Activated T-cell treated with anti-CD3 and anti-CD28 coated beads, Interleukin-2, amount 50 U/mL, for 72 hours (primary cell): ENCODE measurements at regions not wholly inside any gene's neighbourhood (a gene's known extent, or its start where the extent isn't known, plus 50 kb on each side); places are given as distances from the start of the nearest gene placed in this dataset.

ENCODE experiments used
- ATAC-seq, 2 donors: fragments of 150-1000 bp; cut with Tn5 transposase; replicated peaks in 1 of 2; 2 replicates each; pipeline ENCODE4 v1.10.0; 2021; ENCODE audit warnings: moderate library complexity in 2 of 2, mild to moderate bottlenecking in 1 of 2
- DNase-seq, 2 donors: peaks; one replicate each; pipeline ENCODE4 v3.0.0; 2021 to 2022; ENCODE audit warnings: mixed read lengths in 1 of 2
- H3K27ac Mint-ChIP-seq: one replicate; pipeline ENCODE4 v1.8.0; 2022; ENCODE audit warnings: mild to moderate bottlenecking, moderate library complexity, mixed read lengths
- H3K27me3 Mint-ChIP-seq: one replicate; pipeline ENCODE4 v1.8.0; 2022; ENCODE audit warnings: low read depth, mixed read lengths
- H3K36me3 Mint-ChIP-seq, 2 donors: one replicate each; pipeline ENCODE4 v1.8.0; 2022; ENCODE audit warnings: mixed read lengths in 2 of 2, mild to moderate bottlenecking in 1 of 2; ENCODE audit not compliant: insufficient read depth in 2 of 2
- H3K4me1 Mint-ChIP-seq: one replicate; pipeline ENCODE4 v1.8.0; 2022; ENCODE audit warnings: low read depth, mixed read lengths
- H3K4me3 Mint-ChIP-seq, 2 donors: one replicate each; pipeline ENCODE4 v1.8.0; 2022; ENCODE audit warnings: mild to moderate bottlenecking in 2 of 2, mixed read lengths in 2 of 2, moderate library complexity in 2 of 2
- H3K9me3 Mint-ChIP-seq, 2 donors: one replicate each; pipeline ENCODE4 v1.8.0; 2022; ENCODE audit warnings: mixed read lengths in 2 of 2

DNA sequence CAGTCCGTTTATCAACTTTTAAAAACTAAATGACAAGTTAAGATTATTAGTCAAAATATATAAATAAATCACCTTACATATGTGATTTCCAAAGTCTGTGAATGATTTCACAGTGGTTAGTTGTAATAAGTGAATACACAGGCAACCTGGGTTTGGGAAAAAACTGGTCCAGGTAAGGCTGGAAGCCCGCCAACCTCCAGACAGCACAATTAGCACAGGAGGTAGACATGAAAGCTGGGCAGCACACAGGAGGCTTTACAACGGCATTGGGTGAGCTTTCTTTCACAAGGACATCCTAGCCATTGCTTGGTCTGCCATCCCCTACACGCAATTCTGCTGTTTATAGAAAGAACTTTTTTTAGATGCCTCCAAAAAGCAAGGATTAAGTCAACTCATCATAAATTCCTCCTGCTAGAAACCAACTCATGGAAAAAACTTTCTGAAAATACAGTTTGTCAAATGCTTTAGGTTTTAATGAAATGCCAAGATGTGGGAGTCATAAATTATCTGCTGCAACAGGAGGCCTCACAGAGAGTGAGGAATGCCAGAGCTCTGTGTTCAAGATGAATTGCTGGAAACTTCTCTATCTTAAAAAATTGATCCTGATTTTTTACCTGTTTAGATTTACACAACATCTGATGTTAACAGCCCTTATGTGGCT lies 346.8 kb upstream of the NFE2L3 start:
- no peak for ATAC-seq
- H3K9me3 Mint-ChIP-seq, result no peaks in the 10 kb centered on the region
- no peaks in the 10 kb centered on the region for H3K36me3 Mint-ChIP-seq
- H3K27me3 Mint-ChIP-seq, result peaks cover 6% of the 10 kb centered on the region
- no peak overlapping the region for H3K27ac Mint-ChIP-seq
- DNase-seq, result no peak
- peaks cover 23% of the 10 kb centered on the region for H3K4me1 Mint-ChIP-seq
- no peak overlapping the region for H3K4me3 Mint-ChIP-seq

GRCh38 chr7:25807086-25807611 lies 344.8 kb upstream of the NFE2L3 start:
- Mint-ChIP-seq H3K4me3 (no peak overlapping the region), H3K9me3 (no peaks in the 10 kb centered on the region), H3K36me3 (no peaks in the 10 kb centered on the region), H3K27me3 (peaks cover 6% of the 10 kb centered on the region), H3K4me1 (peaks cover 18% of the 10 kb centered on the region), H3K27ac (no peak overlapping the region)
- DNase-seq (no peak), ATAC-seq (no peak)

DNA sequence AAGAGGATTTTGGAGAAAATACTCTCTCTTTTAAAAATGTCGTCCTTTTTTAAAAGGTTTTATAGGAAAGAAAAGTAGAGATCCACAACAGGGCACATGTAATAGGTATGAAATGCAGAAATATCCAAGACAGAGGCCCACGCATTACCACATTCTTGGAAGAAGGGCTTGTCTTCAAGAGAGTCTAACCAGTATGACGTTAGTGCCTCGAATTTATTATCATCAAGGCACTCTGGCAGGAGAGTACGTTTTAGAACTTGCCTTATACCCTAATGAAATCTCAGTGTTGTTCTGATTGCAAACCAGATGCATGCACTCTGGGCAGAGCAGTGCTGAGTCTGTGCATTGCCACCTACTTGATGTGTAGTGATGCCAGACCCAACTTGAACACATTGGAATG lies 342.6 kb upstream of the NFE2L3 start:
- no peak for DNase-seq
- Mint-ChIP-seq H3K36me3 (no peaks in the 10 kb centered on the region), H3K4me3 (no peak overlapping the region), H3K27ac (no peak overlapping the region), H3K9me3 (no peaks in the 10 kb centered on the region), H3K4me1 (no peaks in the 10 kb centered on the region), H3K27me3 (peaks cover 6% of the 10 kb centered on the region)
- ATAC-seq, result no peak

DNA sequence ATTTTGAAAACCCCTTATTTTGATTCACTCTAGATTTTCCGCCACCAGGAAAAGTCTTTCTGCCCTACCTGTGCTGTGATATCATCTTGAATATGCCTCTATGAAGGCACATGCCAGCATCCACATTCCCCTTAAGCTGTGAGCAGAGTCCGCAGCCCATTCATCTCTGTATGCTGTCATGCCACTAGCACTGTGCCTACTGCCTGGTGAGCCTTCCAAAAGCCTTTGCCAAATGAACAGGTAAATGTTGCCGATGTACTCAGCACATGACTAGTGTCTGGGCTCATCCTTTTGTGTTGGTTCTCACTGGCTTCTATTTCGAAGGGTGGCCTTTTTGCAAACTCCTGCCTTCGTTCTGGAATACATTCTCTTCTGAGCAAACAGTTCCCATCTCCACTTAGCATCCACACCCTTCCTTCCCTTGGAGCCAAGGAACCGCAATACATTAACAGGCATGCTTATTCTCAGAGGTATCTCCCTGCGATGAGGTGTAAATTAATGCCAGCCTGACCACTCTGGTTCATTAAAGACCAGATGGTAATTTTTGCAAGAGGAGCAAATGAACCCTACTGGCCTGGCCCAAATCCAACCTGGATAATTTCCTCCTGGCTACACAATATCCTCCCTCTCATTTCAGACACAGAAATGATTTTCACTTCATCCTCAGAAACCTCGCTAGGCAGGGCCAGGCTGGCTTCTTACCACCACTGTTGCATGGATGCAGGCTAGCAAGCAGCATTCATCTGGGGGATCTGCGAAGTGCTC lies 339.7 kb upstream of the NFE2L3 start:
- Mint-ChIP-seq H3K4me3 (no peak overlapping the region), H3K4me1 (no peaks in the 10 kb centered on the region), H3K27ac (no peak overlapping the region), H3K36me3 (peaks cover 0 to 2% of the 10 kb centered on the region in 2 donors), H3K27me3 (peaks cover 13% of the 10 kb centered on the region), H3K9me3 (no peaks in the 10 kb centered on the region)
- ATAC-seq, result no peak
- no peak for DNase-seq

- no peak for ATAC-seq
Measured at GRCh38 chr7:25813381-25813780, 338.6 kb upstream of the NFE2L3 start.

GRCh38 chr7:25815711-25816110 lies 336.3 kb upstream of the NFE2L3 start:
- Mint-ChIP-seq H3K27me3 (peaks cover 17% of the 10 kb centered on the region), H3K4me3 (no peak overlapping the region), H3K36me3 (peaks cover 0 to 2% of the 10 kb centered on the region in 2 donors), H3K27ac (no peak overlapping the region), H3K4me1 (no peaks in the 10 kb centered on the region), H3K9me3 (no peaks in the 10 kb centered on the region)
- ATAC-seq (no peak), DNase-seq (no peak)

More at GRCh38 chr7:25813381-25813780, 338.6 kb upstream of the NFE2L3 start:
- no peaks in the 10 kb centered on the region for H3K4me1 Mint-ChIP-seq
- peaks cover 19% of the 10 kb centered on the region for H3K27me3 Mint-ChIP-seq
- DNase-seq, result no peak
- peaks cover 0 to 2% of the 10 kb centered on the region in 2 donors for H3K36me3 Mint-ChIP-seq
- H3K9me3 Mint-ChIP-seq, result no peaks in the 10 kb centered on the region
- no peak overlapping the region for H3K4me3 Mint-ChIP-seq
- H3K27ac Mint-ChIP-seq, result no peak overlapping the region

- no peak for ATAC-seq
- peaks cover 55% of the 10 kb centered on the region for H3K27me3 Mint-ChIP-seq
- no peak for DNase-seq
- H3K27ac Mint-ChIP-seq, result no peak overlapping the region
- no peak overlapping the region for H3K4me3 Mint-ChIP-seq
- no peaks in the 10 kb centered on the region for H3K9me3 Mint-ChIP-seq
- H3K36me3 Mint-ChIP-seq, result peaks cover 0 to 1% of the 10 kb centered on the region in 2 donors
- H3K4me1 Mint-ChIP-seq, result no peaks in the 10 kb centered on the region
Measured at GRCh38 chr7:25820432-25821040, 331.5 kb upstream of the NFE2L3 start.

DNA sequence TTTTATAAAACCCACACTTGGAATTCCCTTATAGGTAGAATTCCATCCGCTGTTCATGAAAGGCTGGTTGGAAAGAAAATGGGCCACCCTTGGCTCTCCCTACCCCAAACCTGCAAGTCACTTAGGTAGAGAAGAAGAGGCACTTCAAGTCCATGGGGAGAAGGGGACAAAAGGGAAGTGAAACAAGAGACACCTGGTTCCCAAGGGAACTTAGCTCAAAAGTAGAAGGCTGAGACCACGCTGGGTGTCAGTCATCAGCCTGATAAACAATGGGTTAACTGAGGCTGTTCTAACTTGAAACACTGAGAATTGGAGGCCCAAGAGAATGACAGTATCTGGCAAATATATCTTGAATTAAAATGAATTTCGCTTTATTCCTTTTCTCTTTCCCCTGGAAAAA lies 330.8 kb upstream of the NFE2L3 start:
- H3K4me3 Mint-ChIP-seq, result no peak overlapping the region
- H3K4me1 Mint-ChIP-seq, result no peaks in the 10 kb centered on the region
- DNase-seq (no peak), ATAC-seq (no peak)
- peaks cover 55% of the 10 kb centered on the region for H3K27me3 Mint-ChIP-seq
- H3K27ac Mint-ChIP-seq, result no peak overlapping the region
- H3K9me3 Mint-ChIP-seq, result no peaks in the 10 kb centered on the region
- no peaks in the 10 kb centered on the region for H3K36me3 Mint-ChIP-seq

GRCh38 chr7:25822823-25823222 lies 329.2 kb upstream of the NFE2L3 start:
- H3K27ac Mint-ChIP-seq, result no peak overlapping the region
- no peak overlapping the region for H3K4me3 Mint-ChIP-seq
- H3K9me3 Mint-ChIP-seq, result no peaks in the 10 kb centered on the region
- H3K36me3 Mint-ChIP-seq, result no peaks in the 10 kb centered on the region
- ATAC-seq (no peak), DNase-seq (no peak)
- H3K27me3 Mint-ChIP-seq, result peaks cover 43% of the 10 kb centered on the region
- H3K4me1 Mint-ChIP-seq, result no peaks in the 10 kb centered on the region

- ATAC-seq (no peak), DNase-seq (no peak)
- Mint-ChIP-seq H3K4me1 (no peaks in the 10 kb centered on the region), H3K9me3 (no peaks in the 10 kb centered on the region), H3K27me3 (peaks cover 38% of the 10 kb centered on the region), H3K36me3 (no peaks in the 10 kb centered on the region), H3K27ac (no peak overlapping the region), H3K4me3 (no peak overlapping the region)
Measured at GRCh38 chr7:25823571-25823970, 328.4 kb upstream of the NFE2L3 start.

- Mint-ChIP-seq H3K27ac (no peak overlapping the region), H3K9me3 (no peaks in the 10 kb centered on the region), H3K36me3 (no peaks in the 10 kb centered on the region), H3K4me3 (no peak overlapping the region), H3K4me1 (no peaks in the 10 kb centered on the region), H3K27me3 (peaks cover 24% of the 10 kb centered on the region)
- ATAC-seq, result no peak
- DNase-seq, result no peak
Measured at GRCh38 chr7:25828468-25828867, 323.5 kb upstream of the NFE2L3 start.

DNA sequence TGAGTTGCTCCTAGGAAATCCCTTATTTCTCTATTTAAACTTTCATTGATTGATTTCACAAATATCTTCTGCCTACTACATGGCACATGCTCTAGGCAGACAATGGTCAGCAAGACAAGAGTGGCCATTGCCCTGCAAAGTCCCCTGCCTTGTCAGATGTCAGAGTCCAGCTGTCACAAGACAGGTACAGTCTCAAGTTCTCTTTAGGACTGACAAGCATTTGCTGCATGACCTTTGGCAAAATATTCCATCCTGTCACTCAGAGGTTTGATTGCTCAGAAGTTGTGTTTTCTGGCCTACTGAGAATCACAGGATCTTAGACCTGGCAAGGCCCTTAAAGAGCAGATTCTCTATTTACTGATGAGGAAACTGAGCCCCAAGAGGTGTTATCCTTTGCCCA lies 322.3 kb upstream of the NFE2L3 start:
- DNase-seq (no peak), ATAC-seq (no peak)
- Mint-ChIP-seq H3K4me3 (no peak overlapping the region), H3K27me3 (peaks cover 12% of the 10 kb centered on the region), H3K36me3 (no peaks in the 10 kb centered on the region), H3K4me1 (no peaks in the 10 kb centered on the region), H3K27ac (no peak overlapping the region), H3K9me3 (no peaks in the 10 kb centered on the region)

GRCh38 chr7:25830215-25830614 lies 321.8 kb upstream of the NFE2L3 start:
- Mint-ChIP-seq H3K9me3 (no peaks in the 10 kb centered on the region), H3K4me3 (no peak overlapping the region), H3K27me3 (peaks cover 6% of the 10 kb centered on the region), H3K36me3 (no peaks in the 10 kb centered on the region), H3K4me1 (no peaks in the 10 kb centered on the region), H3K27ac (no peak overlapping the region)
- ATAC-seq (no peak), DNase-seq (no peak)
